HG03565 (cell line): ENCODE measurements at regions not wholly inside any gene's neighbourhood (a gene's known extent, or its start where the extent isn't known, plus 50 kb on each side); places are given as distances from the start of the nearest gene placed in this dataset.
A peak's percentile ranks its signal among the peaks of the same experiment; 100 is the strongest.
"Not testable (repeated sequence)": the region's sequence is repeated elsewhere in the genome, so short reads cannot be mapped to it uniquely, and the experiment has no call there.

Experiments used
- ATAC-seq: cut with Tn5 transposase; IDR thresholded peaks from one replicate; pipeline ENCODE4 v1.9.1; 2021; ENCODE audit warnings: mild to moderate bottlenecking, moderate library complexity; ENCODE audit not compliant: unreplicated experiment

GRCh38 chr3:147471741-147472140 lies 62.6 kb downstream of the ZIC1 start:
- no peak for ATAC-seq

- ATAC-seq, result no peak
Measured at GRCh38 chr3:147472846-147473245, 63.7 kb downstream of the ZIC1 start.

GRCh38 chr3:147483145-147483544 lies 74.0 kb downstream of the ZIC1 start:
- ATAC-seq, result no peak

GRCh38 chr3:147483578-147483977 lies 74.4 kb downstream of the ZIC1 start:
- peak; percentile 45 for ATAC-seq

GRCh38 chr3:147493065-147493464 lies 83.9 kb downstream of the ZIC1 start:
- no peak for ATAC-seq

GRCh38 chr3:147493666-147494065 lies 84.5 kb downstream of the ZIC1 start:
- no peak for ATAC-seq

GRCh38 chr3:147497286-147497685 lies 88.1 kb downstream of the ZIC1 start:
- ATAC-seq, result no peak

- ATAC-seq, result no peak
Measured at GRCh38 chr3:147507638-147508286, 98.6 kb downstream of the ZIC1 start.

GRCh38 chr3:147509448-147509847 lies 100.3 kb downstream of the ZIC1 start:
- ATAC-seq, result no peak

GRCh38 chr3:147513785-147514184 lies 104.6 kb downstream of the ZIC1 start:
- ATAC-seq, result no peak

GRCh38 chr3:147514366-147515160 lies 105.4 kb downstream of the ZIC1 start:
- no peak for ATAC-seq

GRCh38 chr3:147518465-147518864 lies 109.3 kb downstream of the ZIC1 start:
- ATAC-seq, result peak; percentile 69

GRCh38 chr3:147521646-147522045 lies 112.5 kb downstream of the ZIC1 start:
- no peak for ATAC-seq

- ATAC-seq, result not testable (repeated sequence)
Measured at GRCh38 chr3:147522780-147523179, 113.6 kb downstream of the ZIC1 start.

GRCh38 chr3:147529551-147529950 lies 120.4 kb downstream of the ZIC1 start:
- ATAC-seq, result no peak

GRCh38 chr3:147538034-147538433 lies 128.9 kb downstream of the ZIC1 start:
- peak; percentile 89 for ATAC-seq

GRCh38 chr3:147540921-147541320 lies 131.8 kb downstream of the ZIC1 start:
- ATAC-seq, result no peak

- ATAC-seq, result no peak
Measured at GRCh38 chr3:147544290-147544689, 135.1 kb downstream of the ZIC1 start.

GRCh38 chr3:147551491-147551890 lies 142.3 kb downstream of the ZIC1 start:
- no peak for ATAC-seq

GRCh38 chr3:147554332-147554731 lies 145.2 kb downstream of the ZIC1 start:
- no peak for ATAC-seq

- ATAC-seq, result no peak
Measured at GRCh38 chr3:147572970-147573340, 163.8 kb downstream of the ZIC1 start.

GRCh38 chr3:147574621-147575020 lies 165.5 kb downstream of the ZIC1 start:
- no peak for ATAC-seq
